ENCODE measurements at regions not wholly inside any gene's neighbourhood (a gene's known extent, or its start where the extent isn't known, plus 50 kb on each side); places are given as distances from the start of the nearest gene placed in this dataset.

- H3K36me3 ChIP-seq (ENCODE audit: insufficient read depth, low read length, poor library complexity, severe bottlenecking) = no peaks in the 10 kb centered on the region
- H3K4me3 ChIP-seq (ENCODE audit: low read depth, low read length, poor library complexity, severe bottlenecking) = no peak overlapping the region
- ChIA-PET CTCF (no interaction called here), POLR2A (ENCODE audit: low non-redundant PET) (no interaction called here)
- DNase-seq (ENCODE audit: low spot score) = no peak
- TF ChIP-seq EZH2 (IDR thresholded peaks at IDR 0.05; ENCODE audit: borderline replicate concordance, low read depth, low read length, poor library complexity, severe bottlenecking) (no peak), CTCF (conservative IDR thresholded peaks at IDR 0.05; ENCODE audit: low read depth, low read length) (no peak)
- H3K9me3 ChIP-seq (ENCODE audit: low read depth, low read length, poor library complexity, severe bottlenecking) = peaks cover 12% of the 10 kb centered on the region
- intact Hi-C loops (cut with micrococcal nuclease; ENCODE audit: unreplicated experiment) = no loop called here
- BruUV-seq (replicated peaks) = no TSS peak
- no peaks in the 10 kb centered on the region for H3K4me1 ChIP-seq (ENCODE audit: insufficient read depth, low read length, poor library complexity, severe bottlenecking)
- peaks cover 67% of the 10 kb centered on the region for H3K27me3 ChIP-seq (replicated peaks; ENCODE audit: insufficient read depth, low read depth, low read length, poor library complexity)
- no peak overlapping the region for H3K27ac ChIP-seq (ENCODE audit: low read depth, low read length, poor library complexity, severe bottlenecking)
Observed at GRCh38 chr6:165869526-165869925, 206.5 kb upstream of the PDE10A start.

DNA sequence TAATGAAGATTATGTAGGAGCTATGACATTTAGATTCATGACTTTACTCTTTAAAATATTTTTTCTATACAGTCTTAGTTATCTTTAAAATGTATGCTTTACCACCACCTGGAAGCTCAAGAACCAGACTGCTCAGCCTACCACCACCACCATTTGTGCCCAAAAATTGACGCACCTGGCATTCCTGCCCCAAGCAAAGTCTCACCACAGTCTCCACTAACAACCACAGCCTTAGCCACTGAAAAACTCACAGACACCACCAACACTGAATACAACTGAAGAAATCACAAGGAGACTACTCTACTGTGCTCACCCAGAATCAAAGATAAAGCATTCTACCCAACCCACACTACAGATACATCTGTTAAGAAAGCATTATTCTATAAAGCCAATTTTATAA lies 201.9 kb upstream of the PDE10A start:
- H3K4me1 ChIP-seq (ENCODE audit: insufficient read depth, low read length, poor library complexity, severe bottlenecking) = no peaks in the 10 kb centered on the region
- DNase-seq (ENCODE audit: low spot score) = no peak
- POLR2A ChIA-PET (ENCODE audit: low non-redundant PET) = no interaction called here
- H3K27me3 ChIP-seq (replicated peaks; ENCODE audit: insufficient read depth, low read depth, low read length, poor library complexity) = peaks cover 67% of the 10 kb centered on the region
- no peak for TF ChIP-seq CTCF (conservative IDR thresholded peaks at IDR 0.05; ENCODE audit: low read depth, low read length)
- no peak for TF ChIP-seq EZH2 (IDR thresholded peaks at IDR 0.05; ENCODE audit: borderline replicate concordance, low read depth, low read length, poor library complexity, severe bottlenecking)
- H3K4me3 ChIP-seq (ENCODE audit: low read depth, low read length, poor library complexity, severe bottlenecking) = no peak overlapping the region
- no peak overlapping the region for H3K27ac ChIP-seq (ENCODE audit: low read depth, low read length, poor library complexity, severe bottlenecking)
- CTCF ChIA-PET = no interaction called here
- H3K9me3 ChIP-seq (ENCODE audit: low read depth, low read length, poor library complexity, severe bottlenecking) = peaks cover 7% of the 10 kb centered on the region
- BruUV-seq (replicated peaks) = no TSS peak
- no peaks in the 10 kb centered on the region for H3K36me3 ChIP-seq (ENCODE audit: insufficient read depth, low read length, poor library complexity, severe bottlenecking)
- intact Hi-C loops (cut with micrococcal nuclease; ENCODE audit: unreplicated experiment) = no loop called here

GRCh38 chr6:165864218-165864617 lies 201.2 kb upstream of the PDE10A start:
- POLR2A ChIA-PET (ENCODE audit: low non-redundant PET) = no interaction called here
- no peak for DNase-seq (ENCODE audit: low spot score)
- TF ChIP-seq EZH2 (IDR thresholded peaks at IDR 0.05; ENCODE audit: borderline replicate concordance, low read depth, low read length, poor library complexity, severe bottlenecking) = no peak
- TF ChIP-seq CTCF (conservative IDR thresholded peaks at IDR 0.05; ENCODE audit: low read depth, low read length) = no peak
- no peaks in the 10 kb centered on the region for H3K36me3 ChIP-seq (ENCODE audit: insufficient read depth, low read length, poor library complexity, severe bottlenecking)
- CTCF ChIA-PET = no interaction called here
- no peak overlapping the region for H3K4me3 ChIP-seq (ENCODE audit: low read depth, low read length, poor library complexity, severe bottlenecking)
- intact Hi-C loops (cut with micrococcal nuclease; ENCODE audit: unreplicated experiment) = no loop called here
- H3K27me3 ChIP-seq (replicated peaks; ENCODE audit: insufficient read depth, low read depth, low read length, poor library complexity) = peaks cover 64% of the 10 kb centered on the region
- no peak overlapping the region for H3K27ac ChIP-seq (ENCODE audit: low read depth, low read length, poor library complexity, severe bottlenecking)
- peaks cover under 1% of the 10 kb centered on the region for H3K9me3 ChIP-seq (ENCODE audit: low read depth, low read length, poor library complexity, severe bottlenecking)
- no TSS peak for BruUV-seq (replicated peaks)
- no peaks in the 10 kb centered on the region for H3K4me1 ChIP-seq (ENCODE audit: insufficient read depth, low read length, poor library complexity, severe bottlenecking)

All from A673 (cell line).